ENCODE measurements at regions not wholly inside any gene's neighbourhood (a gene's known extent, or its start where the extent isn't known, plus 50 kb on each side); places are given as distances from the start of the nearest gene placed in this dataset.

- Mint-ChIP-seq H3K27me3 (ENCODE audit: low read depth) (peaks cover 6% of the 10 kb centered on the region), H3K9me3 (peaks cover 17% of the 10 kb centered on the region), H3K36me3 (ENCODE audit: insufficient read depth) (no peaks in the 10 kb centered on the region), H3K4me3 (no peak overlapping the region), H3K4me1 (ENCODE audit: low read depth) (no peaks in the 10 kb centered on the region)
- ATAC-seq (no peak), DNase-seq (no peak)
Measured at GRCh38 chr3:16725972-16726371, 120.7 kb upstream of the DAZL start.

DNA sequence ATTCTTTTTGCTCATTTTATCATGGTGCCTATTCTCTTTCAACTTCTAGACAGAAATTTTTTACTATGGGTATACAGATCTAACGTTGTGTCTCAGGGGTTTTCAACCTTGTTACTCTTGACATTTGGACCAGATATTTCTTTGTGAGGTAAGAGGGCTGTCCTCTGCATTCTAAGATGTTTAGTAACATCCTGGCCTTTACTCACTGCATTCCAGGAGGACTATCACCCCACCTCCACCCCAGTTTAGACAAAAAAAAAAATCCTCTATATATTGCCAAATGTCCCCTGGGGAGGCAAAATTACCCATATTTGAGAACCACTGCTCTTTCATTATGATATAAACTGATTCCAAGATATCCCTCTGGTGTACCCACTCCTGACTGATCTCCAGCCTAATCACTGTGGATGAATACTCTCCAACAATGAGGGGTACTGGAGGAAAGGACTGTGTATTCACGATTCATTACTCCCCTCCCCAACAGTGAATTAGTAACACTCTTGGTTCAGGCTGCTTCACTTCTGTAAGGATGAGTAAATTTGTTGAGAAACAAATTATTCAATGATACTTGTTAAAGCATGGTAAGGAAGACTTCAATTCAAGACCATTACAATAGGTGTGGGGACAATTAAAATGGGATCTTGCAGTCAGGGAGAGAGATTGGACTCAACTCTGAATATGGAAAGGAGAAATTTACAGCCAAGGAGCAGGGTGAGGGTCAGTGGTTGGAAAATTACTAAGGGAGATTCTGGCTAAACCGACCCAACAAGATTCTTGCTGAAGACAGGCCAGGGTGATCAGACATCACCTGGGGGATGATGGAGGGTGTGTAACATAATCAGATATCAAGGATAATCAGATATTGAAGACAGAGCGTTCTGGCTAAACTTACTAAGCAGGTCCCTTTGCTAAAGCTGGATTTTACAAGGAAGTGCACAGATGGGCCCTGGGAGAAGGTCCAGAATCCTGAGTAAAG is 123.8 kb upstream of the DAZL start:
- Mint-ChIP-seq H3K4me1 (ENCODE audit: low read depth) (no peaks in the 10 kb centered on the region), H3K9me3 (peaks cover 43% of the 10 kb centered on the region), H3K4me3 (no peak overlapping the region), H3K27me3 (ENCODE audit: low read depth) (peaks cover 1% of the 10 kb centered on the region), H3K36me3 (ENCODE audit: insufficient read depth) (peaks cover 11% of the 10 kb centered on the region)
- DNase-seq: no peak
- no peak for ATAC-seq

- DNase-seq: no peak
- H3K4me1 Mint-ChIP-seq (ENCODE audit: low read depth): peaks cover 7% of the 10 kb centered on the region
- peaks cover 10% of the 10 kb centered on the region for H3K36me3 Mint-ChIP-seq (ENCODE audit: insufficient read depth)
- no peaks in the 10 kb centered on the region for H3K27me3 Mint-ChIP-seq (ENCODE audit: low read depth)
- H3K9me3 Mint-ChIP-seq: peaks cover 30% of the 10 kb centered on the region
- no peak overlapping the region for H3K4me3 Mint-ChIP-seq
- ATAC-seq: no peak
Measured at GRCh38 chr3:16738451-16738850, 133.2 kb upstream of the DAZL start.

DNA sequence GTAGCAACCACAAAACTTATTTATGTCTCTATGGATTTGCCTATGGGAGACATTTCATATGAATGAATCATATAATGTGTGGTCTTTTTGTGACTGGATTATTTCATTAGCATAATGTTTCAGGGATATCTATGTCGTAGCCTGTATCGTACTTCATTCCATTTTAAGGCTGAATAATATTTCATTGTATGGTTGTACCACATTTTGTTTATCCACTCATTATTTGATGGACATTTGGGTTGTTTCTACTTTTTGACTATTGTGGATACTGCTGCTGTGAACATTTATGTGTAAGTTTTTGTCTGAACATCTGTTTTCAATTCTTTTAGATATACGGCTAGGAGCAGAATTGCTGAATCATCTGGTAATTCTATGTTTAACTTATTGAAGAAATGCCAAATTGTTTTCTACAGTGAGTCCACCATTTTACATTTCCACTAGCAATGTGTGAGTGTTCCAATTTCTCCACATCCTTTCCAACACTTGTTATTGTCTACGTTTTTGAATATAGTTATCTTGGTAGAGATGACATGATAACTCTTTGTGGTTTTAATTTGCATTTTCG is 134.4 kb upstream of the DAZL start:
- H3K36me3 Mint-ChIP-seq (ENCODE audit: insufficient read depth): peaks cover 8% of the 10 kb centered on the region
- H3K4me1 Mint-ChIP-seq (ENCODE audit: low read depth): peaks cover 7% of the 10 kb centered on the region
- no peak overlapping the region for H3K4me3 Mint-ChIP-seq
- no peak for DNase-seq
- H3K27me3 Mint-ChIP-seq (ENCODE audit: low read depth): no peaks in the 10 kb centered on the region
- no peak for ATAC-seq
- H3K9me3 Mint-ChIP-seq: peaks cover 22% of the 10 kb centered on the region

DNA sequence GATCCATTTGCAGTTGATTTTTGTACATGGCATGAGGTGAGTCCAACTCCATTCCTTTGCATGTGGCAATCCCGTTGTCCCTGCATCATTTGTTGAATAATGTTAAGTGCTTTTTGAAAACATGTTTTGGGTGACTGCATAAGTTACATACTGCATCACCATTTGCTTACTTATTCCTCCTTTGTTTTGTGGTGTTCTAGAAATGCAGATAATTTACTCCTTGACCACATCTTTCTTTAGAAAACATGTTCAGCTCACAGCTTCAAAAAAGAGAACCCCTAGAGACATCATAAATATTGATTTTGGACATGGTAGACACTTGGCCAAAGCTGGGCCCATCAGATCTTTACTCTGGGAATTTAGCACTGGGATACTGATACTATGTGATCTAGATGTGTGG is 135.3 kb upstream of the DAZL start:
- ATAC-seq (no peak), DNase-seq (no peak)
- H3K36me3 Mint-ChIP-seq (ENCODE audit: insufficient read depth): peaks cover 8% of the 10 kb centered on the region
- H3K27me3 Mint-ChIP-seq (ENCODE audit: low read depth): no peaks in the 10 kb centered on the region
- no peak overlapping the region for H3K4me3 Mint-ChIP-seq
- peaks cover 13% of the 10 kb centered on the region for H3K9me3 Mint-ChIP-seq
- H3K4me1 Mint-ChIP-seq (ENCODE audit: low read depth): peaks cover 7% of the 10 kb centered on the region

DNA sequence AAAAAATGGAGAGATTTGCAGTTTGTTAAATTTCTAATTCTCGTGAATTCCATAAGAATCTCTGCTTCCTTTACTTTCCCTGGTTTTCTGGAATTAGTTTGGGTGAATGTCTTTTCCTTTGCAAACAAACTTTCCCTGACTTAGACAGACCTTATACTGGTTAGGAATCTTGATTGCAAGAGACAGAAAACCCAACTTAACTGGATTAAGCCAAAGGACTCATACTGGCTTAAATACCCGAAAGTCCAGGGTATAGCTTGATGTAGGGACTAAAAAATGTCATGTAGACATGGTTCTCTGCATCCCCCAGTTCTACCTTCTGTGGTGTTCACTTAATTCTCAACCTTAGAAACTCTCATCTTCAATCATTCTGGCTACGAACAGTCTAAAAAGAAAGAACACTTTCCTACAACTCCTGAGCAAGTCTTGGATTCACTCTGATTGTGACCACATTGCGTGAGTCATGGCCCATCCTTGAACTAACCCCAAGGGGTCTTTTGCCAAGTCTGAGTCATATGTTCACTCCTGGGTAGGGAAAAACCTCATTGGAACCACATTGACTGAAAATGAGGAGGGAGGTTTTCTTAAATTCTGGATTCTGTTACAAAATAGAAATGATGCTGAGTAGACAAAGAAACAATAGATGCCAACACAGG is 136.0 kb upstream of the DAZL start:
- DNase-seq: no peak
- H3K4me1 Mint-ChIP-seq (ENCODE audit: low read depth): peaks cover 7% of the 10 kb centered on the region
- H3K27me3 Mint-ChIP-seq (ENCODE audit: low read depth): no peaks in the 10 kb centered on the region
- H3K36me3 Mint-ChIP-seq (ENCODE audit: insufficient read depth): peaks cover 8% of the 10 kb centered on the region
- ATAC-seq: peak; percentile 34 to 72
- no peak overlapping the region for H3K4me3 Mint-ChIP-seq
- peaks cover 12% of the 10 kb centered on the region for H3K9me3 Mint-ChIP-seq

GRCh38 chr3:16741890-16742289 is 136.7 kb upstream of the DAZL start:
- ATAC-seq (peak in 1 of 2 donors; percentile 88), DNase-seq (no peak)
- no peak overlapping the region for H3K4me3 Mint-ChIP-seq
- H3K4me1 Mint-ChIP-seq (ENCODE audit: low read depth): peaks cover 7% of the 10 kb centered on the region
- H3K36me3 Mint-ChIP-seq (ENCODE audit: insufficient read depth): peaks cover 8% of the 10 kb centered on the region
- no peaks in the 10 kb centered on the region for H3K27me3 Mint-ChIP-seq (ENCODE audit: low read depth)
- H3K9me3 Mint-ChIP-seq: peaks cover 12% of the 10 kb centered on the region

GRCh38 chr3:16743276-16743675 is 138.1 kb upstream of the DAZL start:
- Mint-ChIP-seq H3K36me3 (ENCODE audit: insufficient read depth) (peaks cover 8% of the 10 kb centered on the region), H3K27me3 (ENCODE audit: low read depth) (no peaks in the 10 kb centered on the region), H3K4me1 (ENCODE audit: low read depth) (peaks cover 7% of the 10 kb centered on the region), H3K4me3 (no peak overlapping the region), H3K9me3 (peaks cover 12% of the 10 kb centered on the region)
- DNase-seq: no peak
- no peak for ATAC-seq

GRCh38 chr3:16759227-16759903 is 125.4 kb upstream of the PLCL2 start:
- H3K4me1 Mint-ChIP-seq (ENCODE audit: low read depth): peaks cover 2% of the 10 kb centered on the region
- no peak overlapping the region for H3K4me3 Mint-ChIP-seq
- no peaks in the 10 kb centered on the region for H3K9me3 Mint-ChIP-seq

DNA sequence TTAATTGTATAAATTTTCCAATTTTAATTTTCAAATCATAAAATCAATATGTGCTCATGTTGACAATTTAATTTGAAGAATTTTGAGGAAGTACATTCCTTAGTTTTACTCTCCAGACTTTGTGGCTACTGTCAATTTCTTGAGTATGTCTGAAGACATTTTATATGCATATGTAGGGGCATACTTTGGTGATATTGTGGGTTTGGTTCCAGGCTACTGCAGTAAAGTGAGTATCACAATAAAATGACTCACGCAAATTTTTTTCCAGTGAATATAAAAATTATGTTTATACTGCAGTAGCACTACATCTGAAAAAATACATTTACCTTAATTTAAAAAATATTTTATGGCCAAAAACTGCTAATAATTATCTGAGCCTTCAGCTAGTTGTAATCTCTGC is 123.2 kb upstream of the PLCL2 start:
- Mint-ChIP-seq H3K4me3 (no peak overlapping the region), H3K4me1 (ENCODE audit: low read depth) (peaks cover 2% of the 10 kb centered on the region), H3K36me3 (ENCODE audit: insufficient read depth) (no peaks in the 10 kb centered on the region), H3K9me3 (no peaks in the 10 kb centered on the region), H3K27me3 (ENCODE audit: low read depth) (no peaks in the 10 kb centered on the region)
- no peak for DNase-seq
- no peak for ATAC-seq

More at GRCh38 chr3:16759227-16759903, 125.4 kb upstream of the PLCL2 start:
- ATAC-seq: no peak
- Mint-ChIP-seq H3K36me3 (ENCODE audit: insufficient read depth) (no peaks in the 10 kb centered on the region), H3K27me3 (ENCODE audit: low read depth) (no peaks in the 10 kb centered on the region)
- DNase-seq: no peak

DNA sequence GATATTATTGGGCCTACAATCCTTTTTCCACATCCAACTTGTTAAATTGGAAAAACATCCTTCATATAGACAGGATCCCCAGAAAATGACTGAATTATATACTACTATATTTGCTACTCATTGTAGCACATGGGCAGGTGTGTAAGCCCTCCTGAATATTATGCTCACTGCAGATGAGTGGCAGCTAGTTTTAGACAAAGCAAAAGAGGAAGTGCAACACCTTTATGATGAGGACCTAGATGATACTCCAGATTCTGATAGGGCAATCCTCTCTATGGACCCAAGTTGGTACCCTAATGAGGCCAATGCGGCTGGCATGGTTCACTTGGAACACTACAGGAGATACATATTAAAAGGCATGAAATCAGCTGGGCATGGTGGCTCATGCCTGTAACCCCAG is 119.1 kb upstream of the PLCL2 start:
- no peaks in the 10 kb centered on the region for H3K4me1 Mint-ChIP-seq (ENCODE audit: low read depth)
- H3K9me3 Mint-ChIP-seq: no peaks in the 10 kb centered on the region
- no peaks in the 10 kb centered on the region for H3K27me3 Mint-ChIP-seq (ENCODE audit: low read depth)
- no peak for ATAC-seq
- H3K36me3 Mint-ChIP-seq (ENCODE audit: insufficient read depth): no peaks in the 10 kb centered on the region
- DNase-seq: no peak
- no peak overlapping the region for H3K4me3 Mint-ChIP-seq

- H3K36me3 Mint-ChIP-seq (ENCODE audit: insufficient read depth): no peaks in the 10 kb centered on the region
- DNase-seq: no peak
- no peak overlapping the region for H3K4me3 Mint-ChIP-seq
- H3K27me3 Mint-ChIP-seq (ENCODE audit: low read depth): no peaks in the 10 kb centered on the region
- no peaks in the 10 kb centered on the region for H3K9me3 Mint-ChIP-seq
- no peak for ATAC-seq
- H3K4me1 Mint-ChIP-seq (ENCODE audit: low read depth): no peaks in the 10 kb centered on the region
Measured at GRCh38 chr3:16767006-16767405, 117.7 kb upstream of the PLCL2 start.

- DNase-seq (no peak), ATAC-seq (no peak)
- H3K9me3 Mint-ChIP-seq: no peaks in the 10 kb centered on the region
Measured at GRCh38 chr3:16768014-16768413, 116.7 kb upstream of the PLCL2 start.

DNA sequence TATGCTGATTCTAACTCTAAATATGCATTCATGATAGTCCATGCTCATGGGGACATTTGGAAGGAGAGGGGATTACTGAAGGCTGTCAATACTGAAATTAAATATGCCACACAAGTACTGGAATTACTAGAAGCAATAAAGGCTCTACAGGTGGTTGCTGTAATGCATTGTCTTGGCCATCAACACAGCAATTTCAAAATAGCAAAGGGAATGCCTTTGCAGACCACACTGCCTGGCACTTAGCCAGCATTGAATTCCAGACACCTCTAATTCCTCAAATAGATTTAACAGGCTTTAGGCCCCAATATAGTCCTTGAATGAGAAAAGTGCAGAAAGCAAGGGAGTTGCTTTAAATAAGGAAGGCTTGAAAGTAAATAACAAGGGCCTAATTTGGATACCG is 115.8 kb upstream of the PLCL2 start:
- H3K9me3 Mint-ChIP-seq: no peaks in the 10 kb centered on the region
- DNase-seq: no peak
- H3K27me3 Mint-ChIP-seq (ENCODE audit: low read depth): no peaks in the 10 kb centered on the region
- peaks cover 7% of the 10 kb centered on the region for H3K4me1 Mint-ChIP-seq (ENCODE audit: low read depth)
- no peak for ATAC-seq
- no peak overlapping the region for H3K4me3 Mint-ChIP-seq
- no peaks in the 10 kb centered on the region for H3K36me3 Mint-ChIP-seq (ENCODE audit: insufficient read depth)

More at GRCh38 chr3:16768014-16768413, 116.7 kb upstream of the PLCL2 start:
- Mint-ChIP-seq H3K36me3 (ENCODE audit: insufficient read depth) (no peaks in the 10 kb centered on the region), H3K4me1 (ENCODE audit: low read depth) (peaks cover 6% of the 10 kb centered on the region), H3K27me3 (ENCODE audit: low read depth) (no peaks in the 10 kb centered on the region), H3K4me3 (no peak overlapping the region)
